ENCODE measurements at regions not wholly inside any gene's neighbourhood (a gene's known extent, or its start where the extent isn't known, plus 50 kb on each side); places are given as distances from the start of the nearest gene placed in this dataset.

GRCh38 chr22:49107961-49108530, 719.6 kb downstream of the BRD1 start:
- no peaks in the 10 kb centered on the region for H3K36me3 ChIP-seq (ENCODE audit: control insufficient read depth in 1 of 2, insufficient read depth in 2 of 2, low read length in 2 of 2)
- H3K4me3 ChIP-seq (ENCODE audit: low read depth in 1 of 2, low read length in 2 of 2), result no peak overlapping the region

GRCh38 chr22:49107561-49107960, 720.1 kb downstream of the BRD1 start:
- H3K9me3 ChIP-seq (ENCODE audit: control insufficient read depth in 1 of 2, low read length in 2 of 2), result no peaks in the 10 kb centered on the region
- H3K9ac ChIP-seq (ENCODE audit: low read depth in 1 of 2, low read length in 2 of 2), result no peak overlapping the region
- H3K4me1 ChIP-seq (ENCODE audit: control insufficient read depth in 1 of 2, insufficient read depth in 2 of 2, low read length in 2 of 2), result no peaks in the 10 kb centered on the region
- peaks cover 4 to 10% of the 10 kb centered on the region in 2 donors for H3K27me3 ChIP-seq (ENCODE audit: control insufficient read depth in 1 of 2, insufficient read depth in 2 of 2, low read length in 2 of 2)
- no peaks in the 10 kb centered on the region for H3K36me3 ChIP-seq (ENCODE audit: control insufficient read depth in 1 of 2, insufficient read depth in 2 of 2, low read length in 2 of 2)
- H3K27ac ChIP-seq (ENCODE audit: low read depth, low read length), result no peak overlapping the region
- no peak overlapping the region for H3K4me3 ChIP-seq (ENCODE audit: low read depth in 1 of 2, low read length in 2 of 2)

More at GRCh38 chr22:49107961-49108530, 719.6 kb downstream of the BRD1 start:
- Histone ChIP-seq H3K9ac (ENCODE audit: low read depth in 1 of 2, low read length in 2 of 2) (no peak overlapping the region), H3K9me3 (ENCODE audit: control insufficient read depth in 1 of 2, low read length in 2 of 2) (no peaks in the 10 kb centered on the region), H3K27me3 (ENCODE audit: control insufficient read depth in 1 of 2, insufficient read depth in 2 of 2, low read length in 2 of 2) (peaks cover 4 to 10% of the 10 kb centered on the region in 2 donors), H3K4me1 (ENCODE audit: control insufficient read depth in 1 of 2, insufficient read depth in 2 of 2, low read length in 2 of 2) (no peaks in the 10 kb centered on the region), H3K27ac (ENCODE audit: low read depth, low read length) (no peak overlapping the region)

- H3K4me1 ChIP-seq (ENCODE audit: control insufficient read depth in 1 of 2, insufficient read depth in 2 of 2, low read length in 2 of 2), result no peaks in the 10 kb centered on the region
- no peaks in the 10 kb centered on the region for H3K9me3 ChIP-seq (ENCODE audit: control insufficient read depth in 1 of 2, low read length in 2 of 2)
- peaks cover 4 to 10% of the 10 kb centered on the region in 2 donors for H3K27me3 ChIP-seq (ENCODE audit: control insufficient read depth in 1 of 2, insufficient read depth in 2 of 2, low read length in 2 of 2)
- H3K36me3 ChIP-seq (ENCODE audit: control insufficient read depth in 1 of 2, insufficient read depth in 2 of 2, low read length in 2 of 2), result no peaks in the 10 kb centered on the region
- no peak overlapping the region for H3K27ac ChIP-seq (ENCODE audit: low read depth, low read length)
- H3K9ac ChIP-seq (ENCODE audit: low read depth in 1 of 2, low read length in 2 of 2), result no peak overlapping the region
- H3K4me3 ChIP-seq (ENCODE audit: low read depth in 1 of 2, low read length in 2 of 2), result no peak overlapping the region
These were observed 720.9 kb downstream of the BRD1 start for GRCh38 chr22:49106842-49107152.

- H3K9me3 ChIP-seq (ENCODE audit: control insufficient read depth in 1 of 2, low read length in 2 of 2), result no peaks in the 10 kb centered on the region
- H3K27ac ChIP-seq (ENCODE audit: low read depth, low read length), result no peak overlapping the region
- H3K4me1 ChIP-seq (ENCODE audit: control insufficient read depth in 1 of 2, insufficient read depth in 2 of 2, low read length in 2 of 2), result no peaks in the 10 kb centered on the region
- no peak overlapping the region for H3K9ac ChIP-seq (ENCODE audit: low read depth in 1 of 2, low read length in 2 of 2)
- H3K27me3 ChIP-seq (ENCODE audit: control insufficient read depth in 1 of 2, insufficient read depth in 2 of 2, low read length in 2 of 2), result peaks cover 4 to 10% of the 10 kb centered on the region in 2 donors
- H3K4me3 ChIP-seq (ENCODE audit: low read depth in 1 of 2, low read length in 2 of 2), result no peak overlapping the region
- no peaks in the 10 kb centered on the region for H3K36me3 ChIP-seq (ENCODE audit: control insufficient read depth in 1 of 2, insufficient read depth in 2 of 2, low read length in 2 of 2)
These were observed 721.4 kb downstream of the BRD1 start for GRCh38 chr22:49106096-49106841.

GRCh38 chr22:49104434-49104833, 723.2 kb downstream of the BRD1 start:
- Histone ChIP-seq H3K4me1 (ENCODE audit: control insufficient read depth in 1 of 2, insufficient read depth in 2 of 2, low read length in 2 of 2) (no peaks in the 10 kb centered on the region), H3K9ac (ENCODE audit: low read depth in 1 of 2, low read length in 2 of 2) (no peak overlapping the region), H3K27me3 (ENCODE audit: control insufficient read depth in 1 of 2, insufficient read depth in 2 of 2, low read length in 2 of 2) (peaks cover 4 to 10% of the 10 kb centered on the region in 2 donors), H3K4me3 (ENCODE audit: low read depth in 1 of 2, low read length in 2 of 2) (no peak overlapping the region), H3K36me3 (ENCODE audit: control insufficient read depth in 1 of 2, insufficient read depth in 2 of 2, low read length in 2 of 2) (no peaks in the 10 kb centered on the region), H3K9me3 (ENCODE audit: control insufficient read depth in 1 of 2, low read length in 2 of 2) (no peaks in the 10 kb centered on the region), H3K27ac (ENCODE audit: low read depth, low read length) (no peak overlapping the region)

- H3K36me3 ChIP-seq (ENCODE audit: control insufficient read depth in 1 of 2, insufficient read depth in 2 of 2, low read length in 2 of 2), result no peaks in the 10 kb centered on the region
- H3K4me1 ChIP-seq (ENCODE audit: control insufficient read depth in 1 of 2, insufficient read depth in 2 of 2, low read length in 2 of 2), result no peaks in the 10 kb centered on the region
- H3K9me3 ChIP-seq (ENCODE audit: control insufficient read depth in 1 of 2, low read length in 2 of 2), result no peaks in the 10 kb centered on the region
- no peak overlapping the region for H3K4me3 ChIP-seq (ENCODE audit: low read depth in 1 of 2, low read length in 2 of 2)
- peaks cover 4 to 10% of the 10 kb centered on the region in 2 donors for H3K27me3 ChIP-seq (ENCODE audit: control insufficient read depth in 1 of 2, insufficient read depth in 2 of 2, low read length in 2 of 2)
- H3K9ac ChIP-seq (ENCODE audit: low read depth in 1 of 2, low read length in 2 of 2), result no peak overlapping the region
- H3K27ac ChIP-seq (ENCODE audit: low read depth, low read length), result no peak overlapping the region
These were observed 724.2 kb downstream of the BRD1 start for GRCh38 chr22:49103314-49104059.

- no peak overlapping the region for H3K4me3 ChIP-seq (ENCODE audit: low read depth in 1 of 2, low read length in 2 of 2)
- no peak overlapping the region for H3K27ac ChIP-seq (ENCODE audit: low read depth, low read length)
- H3K9me3 ChIP-seq (ENCODE audit: control insufficient read depth in 1 of 2, low read length in 2 of 2), result no peaks in the 10 kb centered on the region
- no peaks in the 10 kb centered on the region for H3K4me1 ChIP-seq (ENCODE audit: control insufficient read depth in 1 of 2, insufficient read depth in 2 of 2, low read length in 2 of 2)
- peaks cover 4% of the 10 kb centered on the region in 2 donors for H3K27me3 ChIP-seq (ENCODE audit: control insufficient read depth in 1 of 2, insufficient read depth in 2 of 2, low read length in 2 of 2)
- H3K36me3 ChIP-seq (ENCODE audit: control insufficient read depth in 1 of 2, insufficient read depth in 2 of 2, low read length in 2 of 2), result no peaks in the 10 kb centered on the region
- H3K9ac ChIP-seq (ENCODE audit: low read depth in 1 of 2, low read length in 2 of 2), result no peak overlapping the region
These were observed 725.3 kb downstream of the BRD1 start for GRCh38 chr22:49102367-49102766.

- H3K27ac ChIP-seq (ENCODE audit: low read depth, low read length), result no peak overlapping the region
These were observed 725.8 kb downstream of the BRD1 start for GRCh38 chr22:49101873-49102272.

GRCh38 chr22:49101225-49101624, 726.4 kb downstream of the BRD1 start:
- H3K27me3 ChIP-seq (ENCODE audit: control insufficient read depth in 1 of 2, insufficient read depth in 2 of 2, low read length in 2 of 2), result peaks cover 0 to 4% of the 10 kb centered on the region in 2 donors
- no peaks in the 10 kb centered on the region for H3K9me3 ChIP-seq (ENCODE audit: control insufficient read depth in 1 of 2, low read length in 2 of 2)
- H3K4me3 ChIP-seq (ENCODE audit: low read depth in 1 of 2, low read length in 2 of 2), result no peak overlapping the region
- H3K27ac ChIP-seq (ENCODE audit: low read depth, low read length), result no peak overlapping the region
- H3K36me3 ChIP-seq (ENCODE audit: control insufficient read depth in 1 of 2, insufficient read depth in 2 of 2, low read length in 2 of 2), result no peaks in the 10 kb centered on the region
- H3K9ac ChIP-seq (ENCODE audit: low read depth in 1 of 2, low read length in 2 of 2), result no peak overlapping the region
- H3K4me1 ChIP-seq (ENCODE audit: control insufficient read depth in 1 of 2, insufficient read depth in 2 of 2, low read length in 2 of 2), result no peaks in the 10 kb centered on the region

More at GRCh38 chr22:49101873-49102272, 725.8 kb downstream of the BRD1 start:
- Histone ChIP-seq H3K27me3 (ENCODE audit: control insufficient read depth in 1 of 2, insufficient read depth in 2 of 2, low read length in 2 of 2) (peaks cover 0 to 4% of the 10 kb centered on the region in 2 donors), H3K9ac (ENCODE audit: low read depth in 1 of 2, low read length in 2 of 2) (no peak overlapping the region), H3K36me3 (ENCODE audit: control insufficient read depth in 1 of 2, insufficient read depth in 2 of 2, low read length in 2 of 2) (no peaks in the 10 kb centered on the region), H3K9me3 (ENCODE audit: control insufficient read depth in 1 of 2, low read length in 2 of 2) (no peaks in the 10 kb centered on the region), H3K4me3 (ENCODE audit: low read depth in 1 of 2, low read length in 2 of 2) (no peak overlapping the region), H3K4me1 (ENCODE audit: control insufficient read depth in 1 of 2, insufficient read depth in 2 of 2, low read length in 2 of 2) (no peaks in the 10 kb centered on the region)

- Histone ChIP-seq H3K27me3 (ENCODE audit: control insufficient read depth in 1 of 2, insufficient read depth in 2 of 2, low read length in 2 of 2) (peaks cover 0 to 4% of the 10 kb centered on the region in 2 donors), H3K9ac (ENCODE audit: low read depth in 1 of 2, low read length in 2 of 2) (no peak overlapping the region), H3K9me3 (ENCODE audit: control insufficient read depth in 1 of 2, low read length in 2 of 2) (no peaks in the 10 kb centered on the region), H3K27ac (ENCODE audit: low read depth, low read length) (no peak overlapping the region), H3K36me3 (ENCODE audit: control insufficient read depth in 1 of 2, insufficient read depth in 2 of 2, low read length in 2 of 2) (no peaks in the 10 kb centered on the region), H3K4me1 (ENCODE audit: control insufficient read depth in 1 of 2, insufficient read depth in 2 of 2, low read length in 2 of 2) (no peaks in the 10 kb centered on the region), H3K4me3 (ENCODE audit: low read depth in 1 of 2, low read length in 2 of 2) (no peak overlapping the region)
These were observed 726.9 kb downstream of the BRD1 start for GRCh38 chr22:49100773-49101172.

Measured in duodenal mucosa (tissue), 2 donors.